ENCODE measurements at regions not wholly inside any gene's neighbourhood (a gene's known extent, or its start where the extent isn't known, plus 50 kb on each side); places are given as distances from the start of the nearest gene placed in this dataset.

DNA sequence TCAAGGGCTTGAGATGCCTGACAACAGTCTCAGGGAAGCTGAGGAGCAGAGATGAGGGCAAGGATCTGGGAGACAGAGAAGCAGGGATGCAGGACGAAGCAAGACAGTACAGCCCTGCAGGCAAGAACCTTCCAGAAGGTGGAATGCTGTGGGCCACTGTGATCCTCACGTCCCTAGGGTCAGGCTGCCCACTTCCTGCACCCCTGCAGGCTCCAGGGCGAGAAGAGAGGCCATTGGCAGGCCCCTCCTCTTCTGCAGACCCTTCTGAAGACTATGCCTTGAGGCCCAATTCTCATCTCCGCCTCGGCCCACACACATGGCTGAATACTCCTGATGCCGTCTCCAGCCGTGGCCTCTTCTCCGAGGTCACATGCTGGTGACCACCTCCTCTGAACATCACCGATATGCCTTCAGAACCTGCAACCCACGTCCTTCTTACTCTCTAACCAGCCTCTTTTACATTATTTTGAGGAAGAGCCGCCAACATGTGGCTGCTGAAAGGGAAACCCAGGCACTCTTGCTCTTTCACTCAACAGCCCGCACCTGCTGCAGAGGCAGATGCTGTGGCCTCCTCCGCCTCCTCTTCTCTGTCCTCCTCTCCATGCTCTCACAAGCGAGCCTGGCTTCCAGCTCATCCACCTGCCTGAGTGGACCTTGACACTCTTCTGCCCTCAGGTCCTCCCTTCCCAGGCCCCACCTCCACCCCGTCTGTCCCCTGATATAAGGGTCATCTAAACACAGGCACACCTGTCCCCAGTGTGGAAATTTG lies 181.5 kb downstream of the IRX2 start:
- intact Hi-C loops (cut with DNase I): no loop called here
- WGBS, 3 donors: 72 to 74% (median 73%) methylated on average over 15 of the region's 15 CpGs
- DNase-seq (no peak), ATAC-seq (no peak)
- Histone ChIP-seq H3K27me3 (ENCODE audit: insufficient read depth in 3 of 3, low read length in 2 of 3) (peaks cover 0 to 2% (median 0%) of the 10 kb centered on the region in 3 donors), H3K4me3 (no peak overlapping the region), H3K9me3 (no peaks in the 10 kb centered on the region), H3K36me3 (ENCODE audit: insufficient read depth in 1 of 2, low read depth in 1 of 2) (no peaks in the 10 kb centered on the region), H3K4me1 (no peaks in the 10 kb centered on the region), H3K27ac (no peak overlapping the region)
- TF ChIP-seq, protein P1, sequence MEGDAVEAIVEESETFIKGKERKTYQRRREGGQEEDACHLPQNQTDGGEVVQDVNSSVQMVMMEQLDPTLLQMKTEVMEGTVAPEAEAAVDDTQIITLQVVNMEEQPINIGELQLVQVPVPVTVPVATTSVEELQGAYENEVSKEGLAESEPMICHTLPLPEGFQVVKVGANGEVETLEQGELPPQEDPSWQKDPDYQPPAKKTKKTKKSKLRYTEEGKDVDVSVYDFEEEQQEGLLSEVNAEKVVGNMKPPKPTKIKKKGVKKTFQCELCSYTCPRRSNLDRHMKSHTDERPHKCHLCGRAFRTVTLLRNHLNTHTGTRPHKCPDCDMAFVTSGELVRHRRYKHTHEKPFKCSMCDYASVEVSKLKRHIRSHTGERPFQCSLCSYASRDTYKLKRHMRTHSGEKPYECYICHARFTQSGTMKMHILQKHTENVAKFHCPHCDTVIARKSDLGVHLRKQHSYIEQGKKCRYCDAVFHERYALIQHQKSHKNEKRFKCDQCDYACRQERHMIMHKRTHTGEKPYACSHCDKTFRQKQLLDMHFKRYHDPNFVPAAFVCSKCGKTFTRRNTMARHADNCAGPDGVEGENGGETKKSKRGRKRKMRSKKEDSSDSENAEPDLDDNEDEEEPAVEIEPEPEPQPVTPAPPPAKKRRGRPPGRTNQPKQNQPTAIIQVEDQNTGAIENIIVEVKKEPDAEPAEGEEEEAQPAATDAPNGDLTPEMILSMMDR (IDR thresholded peaks at IDR 0.05): no peak

DNA sequence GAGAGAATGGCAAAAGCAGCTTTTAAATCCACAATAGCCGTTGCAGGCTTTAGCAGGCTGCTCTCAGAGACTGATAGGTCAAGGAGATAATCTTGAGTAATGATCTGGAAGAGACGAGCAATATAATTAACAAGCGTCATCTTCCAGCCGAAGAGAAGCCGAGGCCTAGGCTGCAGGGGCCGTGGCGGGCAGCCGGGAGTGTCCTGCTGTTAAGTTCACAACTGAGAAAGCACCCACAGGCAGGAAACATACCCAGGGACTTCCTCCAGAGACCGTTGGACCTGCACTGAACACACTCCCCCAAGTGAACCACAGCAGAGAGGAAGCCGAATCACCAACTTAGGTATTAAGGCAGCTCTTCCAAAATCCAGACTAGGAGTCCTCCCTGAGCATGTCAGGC lies 182.3 kb downstream of the IRX2 start:
- H3K4me3 ChIP-seq: no peak overlapping the region
- H3K9me3 ChIP-seq: no peaks in the 10 kb centered on the region
- H3K27ac ChIP-seq: no peak overlapping the region
- intact Hi-C loops (cut with DNase I): no loop called here
- no peaks in the 10 kb centered on the region for H3K36me3 ChIP-seq (ENCODE audit: insufficient read depth in 1 of 2, low read depth in 1 of 2)
- ATAC-seq (no peak), DNase-seq (no peak)
- TF ChIP-seq, protein P1 (IDR thresholded peaks at IDR 0.05): no peak
- peaks cover 0 to 2% (median 0%) of the 10 kb centered on the region in 3 donors for H3K27me3 ChIP-seq (ENCODE audit: insufficient read depth in 3 of 3, low read length in 2 of 3)
- 66 to 74% (median 67%) methylated on average over 10 of the region's 10 CpGs for WGBS, 3 donors
- no peaks in the 10 kb centered on the region for H3K4me1 ChIP-seq

DNA sequence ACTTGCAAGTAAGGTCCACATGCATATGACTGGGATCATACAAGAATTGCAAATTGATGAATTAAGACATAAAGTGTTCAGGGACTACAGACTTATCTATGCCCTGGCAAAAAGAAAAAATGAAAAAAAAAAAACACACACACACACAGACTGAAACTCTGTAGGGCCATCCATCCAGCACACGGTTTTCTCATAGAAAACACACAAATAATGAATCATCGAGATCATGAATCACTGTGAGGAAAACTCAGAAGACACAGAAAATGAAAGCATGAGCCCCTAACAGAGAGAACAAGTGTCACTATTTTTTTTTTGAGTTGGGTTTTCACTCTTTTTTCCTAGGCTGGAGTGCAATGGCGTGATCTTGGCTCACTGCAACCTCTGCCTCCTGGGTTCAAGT lies 185.2 kb downstream of the IRX2 start:
- Histone ChIP-seq H3K36me3 (ENCODE audit: insufficient read depth in 1 of 2, low read depth in 1 of 2) (no peaks in the 10 kb centered on the region), H3K9me3 (no peaks in the 10 kb centered on the region), H3K4me3 (no peak overlapping the region), H3K4me1 (no peaks in the 10 kb centered on the region), H3K27ac (no peak overlapping the region), H3K27me3 (ENCODE audit: insufficient read depth in 3 of 3, low read length in 2 of 3) (no peaks in the 10 kb centered on the region)
- TF ChIP-seq, protein P1 (IDR thresholded peaks at IDR 0.05): no peak
- intact Hi-C loops (cut with DNase I): no loop called here
- ATAC-seq: no peak
- 70 to 73% (median 71%) methylated on average over 3 of the region's 3 CpGs for WGBS, 3 donors
- DNase-seq: no peak

DNA sequence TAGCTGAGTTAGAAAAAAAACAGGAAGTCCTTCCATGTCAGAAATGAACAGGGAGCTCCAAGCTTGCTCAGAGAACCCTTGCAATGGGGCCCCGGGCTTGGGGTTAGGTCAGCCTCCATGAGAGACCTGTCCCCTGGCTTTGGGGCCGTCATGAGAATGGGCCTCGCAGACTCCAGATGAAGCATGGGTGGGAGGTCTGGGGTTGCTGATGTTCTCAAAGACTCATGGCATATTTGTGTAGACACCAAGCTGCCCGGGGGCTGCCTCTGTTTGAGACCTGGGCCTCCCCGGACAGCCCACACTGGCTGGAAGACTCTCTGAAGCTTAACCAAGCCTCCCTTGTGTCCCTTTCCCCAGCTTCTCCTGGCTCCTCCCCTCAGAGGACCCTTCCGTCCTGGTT lies 186.3 kb downstream of the IRX2 start:
- intact Hi-C loops (cut with DNase I): no loop called here
- DNase-seq: no peak
- TF ChIP-seq, protein P1 (IDR thresholded peaks at IDR 0.05): no peak
- Histone ChIP-seq H3K27ac (no peak overlapping the region), H3K36me3 (ENCODE audit: insufficient read depth in 1 of 2, low read depth in 1 of 2) (no peaks in the 10 kb centered on the region), H3K4me1 (no peaks in the 10 kb centered on the region), H3K9me3 (no peaks in the 10 kb centered on the region), H3K27me3 (ENCODE audit: insufficient read depth in 3 of 3, low read length in 2 of 3) (no peaks in the 10 kb centered on the region), H3K4me3 (no peak overlapping the region)
- no peak for ATAC-seq
- 70 to 85% (median 82%) methylated on average over 6 of the region's 6 CpGs for WGBS, 3 donors

DNA sequence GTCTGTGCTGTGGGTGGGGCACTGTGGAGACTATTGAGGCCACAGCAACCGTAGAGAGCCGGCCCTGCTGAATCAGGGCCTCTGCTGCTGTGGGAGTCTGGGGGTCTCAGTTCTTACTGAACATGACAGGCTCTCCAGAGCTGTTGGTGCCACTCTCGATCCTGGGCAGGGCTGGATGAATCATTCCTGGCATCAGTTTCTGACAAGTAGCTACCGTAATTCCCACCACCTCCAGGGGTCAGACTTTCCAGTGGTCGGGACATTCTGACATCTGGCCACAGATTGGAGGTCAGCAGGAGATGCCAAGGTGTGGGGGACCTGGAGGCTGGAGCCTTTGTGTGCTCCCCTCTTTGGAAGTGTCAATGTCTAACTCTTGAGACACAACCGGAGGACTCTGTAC lies 188.4 kb downstream of the IRX2 start:
- Histone ChIP-seq H3K27ac (no peak overlapping the region), H3K4me1 (no peaks in the 10 kb centered on the region), H3K36me3 (ENCODE audit: insufficient read depth in 1 of 2, low read depth in 1 of 2) (no peaks in the 10 kb centered on the region), H3K9me3 (no peaks in the 10 kb centered on the region), H3K27me3 (ENCODE audit: insufficient read depth in 3 of 3, low read length in 2 of 3) (no peaks in the 10 kb centered on the region), H3K4me3 (no peak overlapping the region)
- 71 to 83% (median 76%) methylated on average over 6 of the region's 6 CpGs for WGBS, 3 donors
- ATAC-seq (no peak), DNase-seq (no peak)
- intact Hi-C loops (cut with DNase I): no loop called here
- TF ChIP-seq, protein P1 (IDR thresholded peaks at IDR 0.05): no peak
